Liver (tissue), 3 donors: ENCODE measurements at regions not wholly inside any gene's neighbourhood (a gene's known extent, or its start where the extent isn't known, plus 50 kb on each side); places are given as distances from the start of the nearest gene placed in this dataset.

Source experiments
- EGR1 ChIP-seq, 2 donors: IDR thresholded peaks; 2 replicates each; pipeline ENCODE4 v1.6.1; 2016 to 2018; ENCODE audit warnings: antibody characterized with exemption in 2 of 2, low read depth in 2 of 2
- FOXA1 ChIP-seq: IDR thresholded peaks from 2 replicates; pipeline ENCODE4 v1.6.1; 2016; ENCODE audit warnings: antibody characterized with exemption
- HNF4A ChIP-seq, 2 donors: conservative IDR thresholded peaks; 2 replicates each; pipeline ENCODE4 v1.6.1; 2016; ENCODE audit warnings: antibody characterized with exemption in 2 of 2, mild to moderate bottlenecking in 2 of 2
- NR2F2 ChIP-seq: IDR thresholded peaks from 2 replicates; pipeline ENCODE4 v1.6.1; 2016; ENCODE audit warnings: antibody characterized with exemption
- RAD21 ChIP-seq, 2 donors: IDR thresholded peaks; 2 replicates each; pipeline ENCODE4 v1.6.1; 2016; ENCODE audit warnings: antibody characterized with exemption in 2 of 2, mild to moderate bottlenecking in 2 of 2
- RXRA ChIP-seq, 2 donors: IDR thresholded peaks; 2 replicates each; pipeline ENCODE4 v1.6.1; 2017 to 2018; ENCODE audit warnings: antibody characterized with exemption in 2 of 2, mild to moderate bottlenecking in 1 of 2
- TAF1 ChIP-seq: conservative IDR thresholded peaks from 2 replicates; pipeline ENCODE4 v1.6.1; 2016; ENCODE audit warnings: antibody characterized with exemption, mild to moderate bottlenecking
- YY1 ChIP-seq: IDR thresholded peaks from 2 replicates; pipeline ENCODE4 v1.6.1; 2016; ENCODE audit warnings: antibody characterized with exemption, mild to moderate bottlenecking
- TF ChIP-seq, protein P1 (sequence below): fragments of 150-350 bp; IDR thresholded peaks from 2 replicates; pipeline ENCODE4 v1.5.1; 2017; ENCODE audit warnings: improper control_type of control experiment, low read depth, low read length; ENCODE audit not compliant: missing input control
- TF ChIP-seq, protein P2 (sequence below): IDR thresholded peaks from 2 replicates; pipeline ENCODE4 v1.6.1; 2016; ENCODE audit warnings: antibody characterized with exemption
- TF ChIP-seq, protein P3 (sequence below): IDR thresholded peaks from 2 replicates; pipeline ENCODE4 v1.6.1; 2016; ENCODE audit warnings: antibody characterized with exemption, mild to moderate bottlenecking
- donor health status: healthy.
- donor health status: healthy.

DNA sequence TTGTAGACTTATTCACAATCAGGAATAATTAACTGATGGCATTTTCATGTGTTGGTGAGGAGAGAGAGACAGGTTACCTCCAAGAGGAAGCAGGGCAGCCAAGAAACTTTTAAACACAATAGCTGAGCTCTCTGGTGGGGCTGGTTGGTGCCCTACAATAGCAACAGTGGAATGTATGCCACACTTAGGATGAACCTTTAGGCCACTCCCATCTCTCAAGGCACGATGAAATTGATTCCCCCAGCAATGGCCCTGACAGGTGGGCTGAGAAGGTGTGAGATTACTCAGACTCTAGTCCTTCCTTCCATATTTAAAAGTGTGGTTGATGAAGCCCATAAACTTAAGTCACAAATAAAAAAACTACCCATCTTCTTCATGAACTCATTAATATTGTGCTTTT, 219.4 kb upstream of the CYRIA start:
- TF ChIP-seq, protein P1, sequence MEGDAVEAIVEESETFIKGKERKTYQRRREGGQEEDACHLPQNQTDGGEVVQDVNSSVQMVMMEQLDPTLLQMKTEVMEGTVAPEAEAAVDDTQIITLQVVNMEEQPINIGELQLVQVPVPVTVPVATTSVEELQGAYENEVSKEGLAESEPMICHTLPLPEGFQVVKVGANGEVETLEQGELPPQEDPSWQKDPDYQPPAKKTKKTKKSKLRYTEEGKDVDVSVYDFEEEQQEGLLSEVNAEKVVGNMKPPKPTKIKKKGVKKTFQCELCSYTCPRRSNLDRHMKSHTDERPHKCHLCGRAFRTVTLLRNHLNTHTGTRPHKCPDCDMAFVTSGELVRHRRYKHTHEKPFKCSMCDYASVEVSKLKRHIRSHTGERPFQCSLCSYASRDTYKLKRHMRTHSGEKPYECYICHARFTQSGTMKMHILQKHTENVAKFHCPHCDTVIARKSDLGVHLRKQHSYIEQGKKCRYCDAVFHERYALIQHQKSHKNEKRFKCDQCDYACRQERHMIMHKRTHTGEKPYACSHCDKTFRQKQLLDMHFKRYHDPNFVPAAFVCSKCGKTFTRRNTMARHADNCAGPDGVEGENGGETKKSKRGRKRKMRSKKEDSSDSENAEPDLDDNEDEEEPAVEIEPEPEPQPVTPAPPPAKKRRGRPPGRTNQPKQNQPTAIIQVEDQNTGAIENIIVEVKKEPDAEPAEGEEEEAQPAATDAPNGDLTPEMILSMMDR: no peak
- TF ChIP-seq, protein P2, sequence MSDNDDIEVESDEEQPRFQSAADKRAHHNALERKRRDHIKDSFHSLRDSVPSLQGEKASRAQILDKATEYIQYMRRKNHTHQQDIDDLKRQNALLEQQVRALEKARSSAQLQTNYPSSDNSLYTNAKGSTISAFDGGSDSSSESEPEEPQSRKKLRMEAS: no peak
- TF ChIP-seq RXRA (IDR thresholded peaks at IDR 0.05) (no peak), RAD21 (IDR thresholded peaks at IDR 0.05) (no peak), TAF1 (no peak), EGR1 (IDR thresholded peaks at IDR 0.05; ENCODE audit: low read depth in 2 of 2) (no peak), NR2F2 (no peak), FOXA1 (no peak), HNF4A (conservative IDR thresholded peaks at IDR 0.05) (no peak), YY1 (no peak)
- TF ChIP-seq, protein P3, sequence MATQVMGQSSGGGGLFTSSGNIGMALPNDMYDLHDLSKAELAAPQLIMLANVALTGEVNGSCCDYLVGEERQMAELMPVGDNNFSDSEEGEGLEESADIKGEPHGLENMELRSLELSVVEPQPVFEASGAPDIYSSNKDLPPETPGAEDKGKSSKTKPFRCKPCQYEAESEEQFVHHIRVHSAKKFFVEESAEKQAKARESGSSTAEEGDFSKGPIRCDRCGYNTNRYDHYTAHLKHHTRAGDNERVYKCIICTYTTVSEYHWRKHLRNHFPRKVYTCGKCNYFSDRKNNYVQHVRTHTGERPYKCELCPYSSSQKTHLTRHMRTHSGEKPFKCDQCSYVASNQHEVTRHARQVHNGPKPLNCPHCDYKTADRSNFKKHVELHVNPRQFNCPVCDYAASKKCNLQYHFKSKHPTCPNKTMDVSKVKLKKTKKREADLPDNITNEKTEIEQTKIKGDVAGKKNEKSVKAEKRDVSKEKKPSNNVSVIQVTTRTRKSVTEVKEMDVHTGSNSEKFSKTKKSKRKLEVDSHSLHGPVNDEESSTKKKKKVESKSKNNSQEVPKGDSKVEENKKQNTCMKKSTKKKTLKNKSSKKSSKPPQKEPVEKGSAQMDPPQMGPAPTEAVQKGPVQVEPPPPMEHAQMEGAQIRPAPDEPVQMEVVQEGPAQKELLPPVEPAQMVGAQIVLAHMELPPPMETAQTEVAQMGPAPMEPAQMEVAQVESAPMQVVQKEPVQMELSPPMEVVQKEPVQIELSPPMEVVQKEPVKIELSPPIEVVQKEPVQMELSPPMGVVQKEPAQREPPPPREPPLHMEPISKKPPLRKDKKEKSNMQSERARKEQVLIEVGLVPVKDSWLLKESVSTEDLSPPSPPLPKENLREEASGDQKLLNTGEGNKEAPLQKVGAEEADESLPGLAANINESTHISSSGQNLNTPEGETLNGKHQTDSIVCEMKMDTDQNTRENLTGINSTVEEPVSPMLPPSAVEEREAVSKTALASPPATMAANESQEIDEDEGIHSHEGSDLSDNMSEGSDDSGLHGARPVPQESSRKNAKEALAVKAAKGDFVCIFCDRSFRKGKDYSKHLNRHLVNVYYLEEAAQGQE: no peak
